GM12878 (cell line): ENCODE measurements at regions not wholly inside any gene's neighbourhood (a gene's known extent, or its start where the extent isn't known, plus 50 kb on each side); places are given as distances from the start of the nearest gene placed in this dataset.

ENCODE experiments used
- ATAC-seq: fragments of 200-7000 bp; cut with Tn5 transposase; 3 replicates; pipeline ENCODE4 v1.9.1; 2020; ENCODE audit warnings: mild to moderate bottlenecking, moderate library complexity
- BruUV-seq: library from RNA; stranded (reverse); fragments of 400-500 nt; replicated peaks from 2 replicates; lab custom pipeline; 2021; lab: Mats Ljungman, UMichigan
- CTCF ChIA-PET: fragments of 300-600 bp; sonication (Branson Sonifier 250); formaldehyde crosslinking; extraction: SDS; loops from one replicate; lab custom pipeline; 2021; ENCODE audit warnings: inconsistent platforms; lab: Yijun Ruan, JAX
- POLR2A ChIA-PET: fragments of 350-600 bp; formaldehyde crosslinking; extraction: SDS; loops from one replicate; lab custom pipeline; 2021; ENCODE audit warnings: inconsistent platforms; lab: Charles Lee
- RAD21 ChIA-PET: fragments of 300-600 bp; sonication (Branson Sonifier 250); formaldehyde crosslinking; loops from one replicate; lab custom pipeline; 2023; ENCODE audit warnings: antibody characterized with exemption; ENCODE audit not compliant: unreplicated experiment; lab: Charles Lee
- SMC1A ChIA-PET: fragments of 300-600 bp; sonication (Branson Sonifier 250); formaldehyde crosslinking; loops from one replicate; lab custom pipeline; 2023; ENCODE audit not compliant: unreplicated experiment, uncharacterized antibody; lab: Charles Lee
- DNase-seq: peaks from one replicate; pipeline ENCODE4 v3.0.0-alpha.2; 2011; ENCODE audit warnings: low read depth, low spot score
- FAIRE-seq: peaks from 3 replicates; lab custom pipeline; 2011; peaks lifted over from hg19 to GRCh38; lab: Jason Lieb, UNC
- H2AFZ ChIP-seq: 2 replicates; pipeline ENCODE4 v1.6.0; 2011; ENCODE audit warnings: low read depth, low read length, control low read depth; ENCODE audit not compliant: control insufficient read depth
- H3K27ac ChIP-seq: 2 replicates; pipeline ENCODE4 v1.5.1; 2011; ENCODE audit warnings: control low read depth; ENCODE audit not compliant: control insufficient read depth, insufficient read depth
- H3K27me3 ChIP-seq, 2 experiments: replicated peaks in 1 of 2; 2 replicates each; pipeline versions ENCODE4 v1.6.0 to v1.6.1; 2011; ENCODE audit warnings: low read length in 1 of 2; ENCODE audit not compliant: control insufficient read depth in 2 of 2, insufficient read depth in 2 of 2
- H3K36me3 ChIP-seq, 2 experiments: 2 replicates each; pipeline ENCODE4 v1.5.1; 2011; ENCODE audit warnings: low read length in 1 of 2; ENCODE audit not compliant: control insufficient read depth in 2 of 2, insufficient read depth in 2 of 2
- H3K4me1 ChIP-seq: 2 replicates; pipeline ENCODE4 v1.6.1; 2011; ENCODE audit warnings: mild to moderate bottlenecking, low read length, moderate library complexity, mixed read lengths; ENCODE audit not compliant: control insufficient read depth, insufficient read depth
- H3K4me2 ChIP-seq: 2 replicates; pipeline ENCODE4 v1.6.0; 2011; ENCODE audit warnings: control low read depth; ENCODE audit not compliant: control insufficient read depth, insufficient read depth
- H3K4me3 ChIP-seq: fragments of 200-600 bp; sonication (generic); 2 replicates; pipeline ENCODE4 v1.5.1; 2016
- H3K79me2 ChIP-seq: 2 replicates; pipeline ENCODE4 v1.6.0; 2011; ENCODE audit warnings: low read length; ENCODE audit not compliant: control insufficient read depth, insufficient read depth
- H3K9ac ChIP-seq: 2 replicates; pipeline ENCODE4 v1.8.0; 2011; ENCODE audit warnings: low read length, control low read depth, mixed read lengths; ENCODE audit not compliant: control insufficient read depth, insufficient read depth
- H3K9me3 ChIP-seq: replicated peaks from 3 replicates; pipeline ENCODE4 v1.5.1; 2011; ENCODE audit warnings: mild to moderate bottlenecking, low read length; ENCODE audit not compliant: control insufficient read depth, insufficient read depth
- H4K20me1 ChIP-seq: 2 replicates; pipeline ENCODE4 v1.6.0; 2011; ENCODE audit not compliant: control insufficient read depth, insufficient read depth
- EED ChIP-seq: sonication (generic); IDR thresholded peaks from 2 replicates; pipeline ENCODE4 v1.6.1; 2016; ENCODE audit warnings: antibody characterized with exemption, low read depth
- HDAC2 ChIP-seq: fragments of 200-600 bp; sonication (generic); IDR thresholded peaks from 2 replicates; pipeline ENCODE4 v1.6.1; 2017
- IRF5 ChIP-seq: fragments of 450-650 bp; IDR thresholded peaks from 2 replicates; pipeline ENCODE4 v1.6.1; 2017; ENCODE audit warnings: borderline replicate concordance
- JUND ChIP-seq: IDR thresholded peaks from 2 replicates; pipeline ENCODE4 v1.6.1; 2012; ENCODE audit warnings: low read depth, mild to moderate bottlenecking, low read length, improper control_type of control experiment, moderate library complexity
- NRF1 ChIP-seq: conservative IDR thresholded peaks from 2 replicates; pipeline ENCODE4 v1.6.1; 2011; ENCODE audit warnings: mild to moderate bottlenecking, low read depth, low read length, improper control_type of control experiment
- SPI1 ChIP-seq: IDR thresholded peaks from 2 replicates; pipeline ENCODE4 v1.6.1; 2011; ENCODE audit warnings: low read depth, mild to moderate bottlenecking, low read length, moderate library complexity, borderline replicate concordance; ENCODE audit not compliant: insufficient read depth
- YBX1 ChIP-seq: fragments of 450-650 bp; IDR thresholded peaks from 2 replicates; pipeline ENCODE4 v1.6.1; 2016; ENCODE audit warnings: antibody characterized with exemption
- WGBS: methylation state at CpG from one replicate; pipeline ENCODE4 v1.1.6; 2016; ENCODE audit warnings: low lambda C conversion rate; ENCODE audit not compliant: insufficient replicate concordance, insufficient coverage; ENCODE audit errors: missing lambda C conversion rate; 5-methylcytosine and 5-hydroxymethylcytosine counted together
- in situ Hi-C: fragments of 300-500 bp; cut with MboI; formaldehyde crosslinking; loops from 9 replicates; pipeline ENCODE4 v1.14.3; 2018; ENCODE audit warnings: mixed read lengths
- intact Hi-C: fragments of 100-400 bp; cut with micrococcal nuclease; formaldehyde crosslinking; loops from one replicate; pipeline ENCODE4 v1.14.2; 2022; ENCODE audit not compliant: unreplicated experiment
- TF ChIP-seq, protein P1 (sequence below): IDR thresholded peaks from 2 replicates; pipeline ENCODE4 v1.6.1; 2011; ENCODE audit warnings: borderline replicate concordance, low read depth, mild to moderate bottlenecking, moderate library complexity, low read length; ENCODE audit not compliant: insufficient read depth, poor library complexity, severe bottlenecking

DNA sequence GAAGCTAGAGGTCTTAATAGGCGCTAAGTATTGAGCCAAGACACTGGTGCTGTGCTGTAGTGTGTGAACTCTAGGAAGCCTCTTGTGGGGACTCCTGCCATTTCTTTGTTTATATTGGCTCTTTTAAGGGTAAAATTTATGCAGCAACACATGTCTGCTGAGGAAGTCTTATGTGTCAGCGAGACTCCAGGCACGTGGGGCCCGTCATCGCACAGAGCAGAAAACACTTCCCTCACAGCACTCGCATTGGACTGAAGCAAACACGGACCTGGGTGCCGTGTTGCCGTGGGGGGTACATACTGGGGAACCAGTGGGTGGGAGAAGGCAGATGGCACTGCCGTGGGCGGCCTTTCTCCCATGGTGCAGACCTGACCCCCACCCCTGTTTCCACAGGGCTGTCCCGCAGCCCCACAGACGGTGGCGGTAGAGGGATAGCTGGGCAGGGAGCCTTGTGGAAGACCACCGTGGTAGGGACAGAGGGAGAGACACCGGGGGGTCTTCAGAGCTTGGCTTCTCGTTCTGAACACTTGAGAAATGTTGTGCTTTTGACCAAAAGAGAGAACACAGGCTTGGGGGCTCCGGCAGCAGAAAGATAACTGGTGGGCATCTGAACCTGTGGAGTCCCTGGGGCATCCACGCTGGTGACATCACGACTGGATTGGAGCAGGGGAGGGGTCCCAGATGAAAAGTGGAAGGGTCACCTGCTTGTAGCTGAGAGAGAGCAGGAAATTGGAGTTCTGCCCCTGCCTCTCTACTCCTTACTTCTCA lies 284.7 kb upstream of the SHH start:
- H2AFZ ChIP-seq, result no peak overlapping the region
- H3K27me3 ChIP-seq, result no peaks in the 10 kb centered on the region
- ChIA-PET CTCF (no interaction called here), SMC1A (interaction anchor here (0.5 kb wide), 1 partner anchor 48 kb away, joined by 3 read pairs; no protein-coding TSS in a partner anchor), RAD21 (no interaction called here), POLR2A (no interaction called here)
- 22% methylated on average over 20 of the region's 20 CpGs for WGBS
- H3K4me1 ChIP-seq, result no peaks in the 10 kb centered on the region
- TF ChIP-seq IRF5 (no peak), JUND (no peak), SPI1 (no peak), HDAC2 (no peak), NRF1 (no peak), EED (no peak), YBX1 (no peak)
- TF ChIP-seq, protein P1, sequence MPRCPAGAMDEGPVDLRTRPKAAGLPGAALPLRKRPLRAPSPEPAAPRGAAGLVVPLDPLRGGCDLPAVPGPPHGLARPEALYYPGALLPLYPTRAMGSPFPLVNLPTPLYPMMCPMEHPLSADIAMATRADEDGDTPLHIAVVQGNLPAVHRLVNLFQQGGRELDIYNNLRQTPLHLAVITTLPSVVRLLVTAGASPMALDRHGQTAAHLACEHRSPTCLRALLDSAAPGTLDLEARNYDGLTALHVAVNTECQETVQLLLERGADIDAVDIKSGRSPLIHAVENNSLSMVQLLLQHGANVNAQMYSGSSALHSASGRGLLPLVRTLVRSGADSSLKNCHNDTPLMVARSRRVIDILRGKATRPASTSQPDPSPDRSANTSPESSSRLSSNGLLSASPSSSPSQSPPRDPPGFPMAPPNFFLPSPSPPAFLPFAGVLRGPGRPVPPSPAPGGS, result no peak
- ATAC-seq (no peak), FAIRE-seq (no peak), DNase-seq (no peak)
- H3K27ac ChIP-seq, result no peak overlapping the region
- H3K36me3 ChIP-seq, result no peaks in the 10 kb centered on the region
- intact Hi-C loops (no loop called here), in situ Hi-C loops (no loop called here)
- H4K20me1 ChIP-seq, result no peaks in the 10 kb centered on the region
- H3K79me2 ChIP-seq, result no peaks in the 10 kb centered on the region
- no peak overlapping the region for H3K4me2 ChIP-seq
- no peak overlapping the region for H3K9ac ChIP-seq
- H3K9me3 ChIP-seq, result no peaks in the 10 kb centered on the region; the same call in 2 of the 3 replicates
- H3K4me3 ChIP-seq, result no peak overlapping the region
- BruUV-seq, result no TSS peak
